PC-3 (cell line): ENCODE measurements at regions not wholly inside any gene's neighbourhood (a gene's known extent, or its start where the extent isn't known, plus 50 kb on each side); places are given as distances from the start of the nearest gene placed in this dataset.

Source experiments
- ATAC-seq: fragments of 200-7000 bp; cut with Tn5 transposase; 2 replicates; pipeline ENCODE4 v1.9.1; 2020; ENCODE audit warnings: mild to moderate bottlenecking, moderate library complexity
- BruUV-seq: library from RNA; stranded (reverse); fragments of 400-500 nt; replicated peaks from 2 replicates; lab custom pipeline; 2021; lab: Mats Ljungman, UMichigan
- CTCF ChIA-PET: fragments of 300-600 bp; sonication (Branson Sonifier 250); formaldehyde crosslinking; loops from one replicate; lab custom pipeline; 2022; ENCODE audit warnings: antibody characterized with exemption; lab: Charles Lee
- POLR2A ChIA-PET: fragments of 300-600 bp; sonication (Branson Sonifier 250); formaldehyde crosslinking; loops from one replicate; lab custom pipeline; 2022; ENCODE audit warnings: antibody characterized with exemption; ENCODE audit not compliant: unreplicated experiment; lab: Charles Lee
- DNase-seq: peaks from one replicate; pipeline ENCODE4 v3.0.0-alpha.2; 2015
- H2AFZ ChIP-seq: fragments of 300-600 bp; sonication (generic); 2 replicates; pipeline ENCODE4 v1.6.0; 2016; ENCODE audit warnings: antibody characterized with exemption, low read length
- H3F3A ChIP-seq: fragments of 300-600 bp; sonication (generic); one replicate; pipeline ENCODE4 v1.6.0; 2017; ENCODE audit warnings: antibody characterized with exemption, low read length, control low read depth, mild to moderate bottlenecking; ENCODE audit not compliant: unreplicated experiment
- H3K27ac ChIP-seq: fragments of 300-600 bp; sonication (generic); 2 replicates; pipeline ENCODE4 v1.5.1; 2016; ENCODE audit warnings: mild to moderate bottlenecking, low read length
- H3K27me3 ChIP-seq: fragments of 300-600 bp; sonication (generic); 2 replicates; pipeline ENCODE4 v1.6.1; 2016; ENCODE audit warnings: low read length, mixed read lengths
- H3K36me3 ChIP-seq: fragments of 300-600 bp; sonication (generic); 2 replicates; pipeline ENCODE4 v1.6.1; 2016; ENCODE audit warnings: low read depth, mixed run types, low read length, mixed read lengths
- H3K4me1 ChIP-seq: fragments of 300-600 bp; sonication (generic); 2 replicates; pipeline ENCODE4 v1.5.1; 2016; ENCODE audit warnings: low read length; ENCODE audit not compliant: insufficient read depth
- H3K4me2 ChIP-seq: fragments of 300-600 bp; sonication (generic); 2 replicates; pipeline ENCODE4 v1.6.0; 2016; ENCODE audit warnings: low read length
- H3K4me3 ChIP-seq: fragments of 300-600 bp; sonication (generic); 2 replicates; pipeline ENCODE4 v1.5.1; 2016; ENCODE audit warnings: mild to moderate bottlenecking, low read length, mixed read lengths
- H3K79me2 ChIP-seq: fragments of 300-600 bp; sonication (generic); 2 replicates; pipeline ENCODE4 v1.6.1; 2017; ENCODE audit warnings: low read length, mixed read lengths
- H3K9ac ChIP-seq: fragments of 300-600 bp; sonication (generic); 2 replicates; pipeline ENCODE4 v1.6.0; 2016; ENCODE audit warnings: mild to moderate bottlenecking, low read length
- H3K9me2 ChIP-seq: fragments of 300-600 bp; sonication (generic); replicated peaks from 2 replicates; pipeline ENCODE4 v1.6.1; 2016; ENCODE audit warnings: mixed run types, low read length, mixed read lengths
- H3K9me3 ChIP-seq: fragments of 300-600 bp; sonication (generic); 2 replicates; pipeline ENCODE4 v1.6.1; 2016; ENCODE audit warnings: low read length, mixed read lengths
- H4K20me1 ChIP-seq: fragments of 300-600 bp; sonication (generic); 2 replicates; pipeline ENCODE4 v1.6.1; 2016; ENCODE audit warnings: low read length, mixed read lengths
- CTCF ChIP-seq: fragments of 300-600 bp; sonication (generic); conservative IDR thresholded peaks from 2 replicates; pipeline ENCODE4 v1.5.1; 2017; ENCODE audit warnings: antibody characterized with exemption, low read depth, mild to moderate bottlenecking, low read length
- EZH2 ChIP-seq: fragments of 300-600 bp; sonication (generic); IDR thresholded peaks from one replicate; pipeline ENCODE4 v1.6.1; 2017; ENCODE audit warnings: antibody characterized with exemption, mild to moderate bottlenecking, low read length; ENCODE audit not compliant: unreplicated experiment
- EZH2phosphoT487 ChIP-seq: fragments of 300-600 bp; sonication (generic); IDR thresholded peaks from 2 replicates; pipeline ENCODE4 v1.6.1; 2018; ENCODE audit warnings: mild to moderate bottlenecking, antibody characterized with exemption, low read length, borderline replicate concordance
- intact Hi-C: fragments of 100-400 bp; cut with micrococcal nuclease; formaldehyde crosslinking; loops from 2 replicates; pipeline ENCODE4 v1.9.0; 2023

DNA sequence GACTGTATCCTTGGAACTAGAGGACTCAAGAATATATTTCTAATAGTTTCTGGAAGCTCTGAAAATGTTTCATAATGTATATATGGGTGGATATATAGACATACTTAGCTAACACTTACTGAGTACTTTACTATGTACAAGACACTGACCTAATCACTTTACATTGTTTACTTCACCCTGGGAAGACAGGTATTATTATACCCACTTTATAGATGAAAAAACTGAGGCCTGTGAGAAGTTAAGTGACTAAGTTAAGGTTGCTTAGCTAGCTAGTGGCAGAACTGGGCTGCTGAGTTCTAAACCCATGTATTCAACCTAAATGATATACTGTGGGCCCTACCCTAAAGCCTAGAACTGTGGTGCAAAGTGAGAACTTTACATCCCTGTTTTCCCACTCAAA, 79.1 kb upstream of the SSTR1 start:
- H3K79me2 ChIP-seq: no peaks in the 10 kb centered on the region
- BruUV-seq: no TSS peak
- H3K27ac ChIP-seq: no peak overlapping the region
- H3K9me2 ChIP-seq: no peaks in the 10 kb centered on the region
- no peaks in the 10 kb centered on the region for H3F3A ChIP-seq
- TF ChIP-seq EZH2phosphoT487: no peak
- TF ChIP-seq EZH2: no peak
- no peak for TF ChIP-seq CTCF
- POLR2A ChIA-PET: no interaction called here
- CTCF ChIA-PET: no interaction called here
- no peaks in the 10 kb centered on the region for H3K4me1 ChIP-seq
- H3K9me3 ChIP-seq: no peaks in the 10 kb centered on the region
- H3K4me2 ChIP-seq: no peak overlapping the region
- no peak overlapping the region for H3K4me3 ChIP-seq
- no peaks in the 10 kb centered on the region for H3K27me3 ChIP-seq
- H3K9ac ChIP-seq: no peak overlapping the region
- intact Hi-C loops: no loop called here
- no peak overlapping the region for H2AFZ ChIP-seq
- no peaks in the 10 kb centered on the region for H4K20me1 ChIP-seq
- no peak for DNase-seq
- H3K36me3 ChIP-seq: no peaks in the 10 kb centered on the region
- ATAC-seq: no peak

DNA sequence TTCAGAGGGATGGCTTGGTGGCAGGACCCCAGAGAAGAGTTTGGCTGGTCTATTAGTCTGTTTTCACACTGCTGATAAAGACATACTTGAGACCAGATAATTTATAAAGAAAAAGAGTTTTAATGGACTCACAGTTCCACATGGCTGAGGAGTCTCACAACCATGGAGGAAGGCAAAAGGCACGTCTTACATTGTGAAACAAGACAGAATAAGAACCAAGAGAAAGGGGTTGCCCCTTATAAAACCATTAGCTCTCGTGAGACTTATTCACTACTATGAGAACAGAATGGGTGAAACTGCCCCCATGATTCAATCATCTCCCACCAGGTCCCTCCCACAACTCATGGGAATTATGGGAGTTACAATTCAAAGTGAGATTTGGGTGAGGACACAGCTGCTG, 78.5 kb upstream of the SSTR1 start:
- Histone ChIP-seq H3K27me3 (no peaks in the 10 kb centered on the region), H3K9ac (no peak overlapping the region), H3K36me3 (no peaks in the 10 kb centered on the region), H3K4me3 (no peak overlapping the region), H3K4me2 (no peak overlapping the region), H4K20me1 (no peaks in the 10 kb centered on the region), H3K79me2 (no peaks in the 10 kb centered on the region), H3K9me2 (no peaks in the 10 kb centered on the region), H3K9me3 (no peaks in the 10 kb centered on the region), H2AFZ (no peak overlapping the region), H3F3A (no peaks in the 10 kb centered on the region), H3K27ac (no peak overlapping the region), H3K4me1 (no peaks in the 10 kb centered on the region)
- no peak for TF ChIP-seq EZH2
- TF ChIP-seq EZH2phosphoT487: no peak
- no peak for TF ChIP-seq CTCF
- CTCF ChIA-PET: no interaction called here
- intact Hi-C loops: no loop called here
- no TSS peak for BruUV-seq
- no peak for ATAC-seq
- POLR2A ChIA-PET: no interaction called here
- no peak for DNase-seq

DNA sequence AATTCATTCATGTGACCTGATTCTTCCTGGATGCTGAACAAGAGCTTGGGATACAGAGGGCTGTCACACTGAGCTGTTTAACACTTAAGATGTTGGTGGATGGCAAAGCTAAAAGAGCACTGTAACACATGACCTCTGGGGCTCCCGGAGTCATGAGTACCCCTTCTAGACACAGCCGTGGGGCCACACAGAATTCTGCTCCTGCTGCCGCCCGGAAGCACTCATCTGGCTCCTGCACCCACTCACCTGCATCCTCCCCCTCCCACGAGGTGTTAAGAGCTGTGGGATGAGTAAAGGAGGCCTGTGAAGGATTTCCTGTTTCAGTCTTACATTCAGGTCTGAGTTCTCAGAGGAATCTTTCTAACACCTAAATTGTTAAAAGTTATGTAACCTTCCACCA, 78.0 kb upstream of the SSTR1 start:
- TF ChIP-seq EZH2phosphoT487 (no peak), CTCF (no peak), EZH2 (no peak)
- POLR2A ChIA-PET: no interaction called here
- H2AFZ ChIP-seq: no peak overlapping the region
- no peaks in the 10 kb centered on the region for H3K4me1 ChIP-seq
- no peak overlapping the region for H3K4me3 ChIP-seq
- no TSS peak for BruUV-seq
- no peaks in the 10 kb centered on the region for H3K79me2 ChIP-seq
- no peaks in the 10 kb centered on the region for H3K9me3 ChIP-seq
- no peaks in the 10 kb centered on the region for H4K20me1 ChIP-seq
- DNase-seq: no peak
- no peaks in the 10 kb centered on the region for H3K36me3 ChIP-seq
- no peak overlapping the region for H3K9ac ChIP-seq
- H3K4me2 ChIP-seq: no peak overlapping the region
- intact Hi-C loops: no loop called here
- H3K27me3 ChIP-seq: no peaks in the 10 kb centered on the region
- no peak for ATAC-seq
- H3K27ac ChIP-seq: no peak overlapping the region
- no peaks in the 10 kb centered on the region for H3F3A ChIP-seq
- CTCF ChIA-PET: no interaction called here
- H3K9me2 ChIP-seq: no peaks in the 10 kb centered on the region
